ENCODE measurements at regions not wholly inside any gene's neighbourhood (a gene's known extent, or its start where the extent isn't known, plus 50 kb on each side); places are given as distances from the start of the nearest gene placed in this dataset.
"Not testable (repeated sequence)": the region's sequence is repeated elsewhere in the genome, so short reads cannot be mapped to it uniquely, and the experiment has no call there.

DNA sequence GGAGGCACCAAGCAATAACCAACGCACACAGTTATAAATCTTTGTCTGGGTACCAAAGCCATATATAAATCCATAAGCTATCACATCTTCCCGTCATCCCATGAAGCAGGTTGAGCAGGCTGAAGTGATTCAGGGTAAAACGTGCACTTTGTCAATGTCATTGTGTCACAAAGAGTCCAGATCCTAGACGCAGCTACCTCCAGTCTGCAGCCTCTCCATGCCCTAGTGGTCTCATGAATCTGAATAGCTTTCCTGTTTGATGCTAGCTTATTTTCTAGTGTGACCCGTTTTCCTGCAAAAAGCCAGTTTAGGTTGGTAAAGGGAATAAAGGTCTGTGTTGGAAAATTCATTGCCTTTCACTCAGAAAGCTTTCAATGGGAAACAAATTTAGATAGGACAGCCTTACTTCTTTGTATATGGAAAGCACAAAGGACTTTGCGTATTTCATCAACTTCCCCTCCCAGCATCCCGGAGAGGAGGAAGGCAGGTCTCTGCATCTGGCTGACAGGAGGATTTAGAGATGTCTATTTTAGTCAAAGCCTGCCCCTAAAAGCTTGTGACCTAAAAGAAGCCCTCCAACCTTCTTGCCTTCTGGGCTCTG lies 222.3 kb upstream of the ARL4C start:
- no peak for DNase-seq

DNA sequence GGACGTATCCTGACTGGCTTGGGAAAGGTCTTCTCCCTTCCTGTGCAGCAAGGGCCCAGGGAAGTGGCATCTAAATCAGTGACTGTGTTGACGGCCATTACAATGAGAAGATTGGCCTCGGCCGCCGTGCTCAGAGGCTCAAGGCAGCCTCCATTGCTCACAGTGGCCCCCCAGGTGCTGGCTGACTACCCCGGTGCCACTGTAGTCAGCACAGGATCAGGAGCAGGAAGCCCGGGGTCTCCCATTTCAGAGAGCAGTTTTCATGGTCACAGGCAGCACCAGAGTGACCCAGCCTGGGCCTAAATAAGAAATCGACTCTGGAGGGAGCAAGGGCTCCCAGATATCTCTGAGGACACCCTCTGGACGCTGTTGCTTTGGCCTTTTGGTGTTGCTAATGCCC lies 219.4 kb upstream of the ARL4C start:
- no peak for DNase-seq

DNA sequence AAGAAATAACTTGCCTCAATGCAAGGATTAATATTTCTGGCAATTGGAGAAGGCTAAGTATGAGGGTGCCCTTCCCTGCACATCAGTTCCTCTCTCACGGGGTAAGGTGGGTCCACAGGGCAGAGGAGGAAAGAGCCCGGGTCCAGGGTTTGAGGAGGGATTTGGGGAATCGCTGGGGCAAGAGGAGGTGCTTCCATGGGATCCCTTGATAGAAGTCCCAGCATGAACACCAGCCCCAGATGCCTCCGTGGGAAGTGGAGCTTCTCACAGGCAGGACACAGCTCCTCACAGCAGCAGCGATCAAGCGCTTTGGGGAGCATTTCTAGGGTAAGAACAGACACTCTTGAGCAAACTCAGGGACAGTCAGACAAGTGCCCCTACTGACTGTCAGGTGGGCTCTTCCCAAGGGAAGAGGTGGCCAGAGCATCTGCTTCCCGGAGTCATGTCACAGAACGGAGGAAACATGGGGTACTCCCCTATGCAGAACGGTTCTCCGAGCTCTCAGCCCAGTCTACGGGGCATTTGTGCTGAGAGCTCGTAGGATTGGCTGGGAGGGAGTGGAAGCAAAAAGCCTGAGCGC lies 218.9 kb upstream of the ARL4C start:
- no peak for DNase-seq

DNA sequence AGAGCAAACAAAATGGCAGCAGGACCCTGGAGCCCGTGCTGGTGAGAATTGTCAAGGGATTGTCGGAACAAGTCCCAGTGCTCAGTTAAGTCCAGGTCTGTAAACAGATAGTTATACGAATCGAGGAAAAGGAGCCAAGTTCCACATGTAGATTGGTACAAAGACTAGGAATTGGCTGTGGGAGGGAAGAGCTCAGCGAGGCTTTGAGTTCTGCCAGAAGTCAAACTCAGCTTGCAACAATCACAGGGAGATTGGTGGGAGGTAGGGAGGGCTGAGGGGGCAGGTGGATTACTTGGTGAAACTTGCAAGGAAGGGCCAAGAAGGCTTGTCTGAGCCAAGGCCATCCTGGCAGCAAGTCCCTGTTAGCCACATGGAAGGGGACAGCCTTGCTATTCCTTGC lies 217.8 kb upstream of the ARL4C start:
- DNase-seq, result no peak

DNA sequence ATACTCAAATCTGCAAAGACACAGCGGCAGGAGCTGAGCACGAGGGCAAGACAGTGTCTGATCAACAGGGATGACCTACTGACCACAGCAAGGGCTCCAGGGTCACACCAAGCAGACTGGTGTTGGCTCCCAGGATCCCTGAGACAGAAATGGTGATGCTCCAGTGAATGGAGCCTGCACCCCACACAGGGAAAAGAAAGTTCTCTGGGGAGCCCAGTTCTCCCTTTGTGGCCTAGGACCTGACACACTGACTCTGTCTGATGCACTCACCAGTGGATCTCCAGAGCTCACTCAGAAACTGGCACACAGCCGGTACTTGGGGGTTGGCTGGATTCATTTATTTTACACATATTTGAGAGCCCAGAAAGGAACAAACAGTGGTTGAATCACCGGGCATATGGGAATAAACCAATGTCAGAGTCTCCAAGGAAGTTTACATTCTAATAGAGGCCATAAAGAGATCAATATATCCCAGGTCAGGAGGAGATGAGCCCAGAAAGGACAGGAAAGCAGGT lies 215.6 kb upstream of the ARL4C start:
- no peak for DNase-seq

DNA sequence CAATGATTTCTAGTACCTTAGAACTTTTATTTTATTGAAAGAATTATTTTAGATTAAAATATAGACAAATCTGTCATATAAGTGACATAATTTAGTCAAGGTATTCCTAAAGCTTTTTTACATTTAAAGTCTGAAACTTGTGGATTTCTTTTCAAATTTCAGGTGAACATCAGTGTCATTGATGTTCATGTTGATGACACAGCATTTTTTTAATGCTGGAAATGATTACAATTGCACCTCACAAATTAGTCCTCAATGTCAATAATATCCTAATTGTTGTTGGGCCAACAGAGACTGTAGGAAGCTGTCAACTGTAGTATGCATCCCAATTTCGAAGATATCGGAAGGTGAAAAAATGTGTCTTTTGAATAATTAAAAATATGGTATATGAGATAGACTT lies 214.4 kb upstream of the ARL4C start:
- DNase-seq, result no peak

DNA sequence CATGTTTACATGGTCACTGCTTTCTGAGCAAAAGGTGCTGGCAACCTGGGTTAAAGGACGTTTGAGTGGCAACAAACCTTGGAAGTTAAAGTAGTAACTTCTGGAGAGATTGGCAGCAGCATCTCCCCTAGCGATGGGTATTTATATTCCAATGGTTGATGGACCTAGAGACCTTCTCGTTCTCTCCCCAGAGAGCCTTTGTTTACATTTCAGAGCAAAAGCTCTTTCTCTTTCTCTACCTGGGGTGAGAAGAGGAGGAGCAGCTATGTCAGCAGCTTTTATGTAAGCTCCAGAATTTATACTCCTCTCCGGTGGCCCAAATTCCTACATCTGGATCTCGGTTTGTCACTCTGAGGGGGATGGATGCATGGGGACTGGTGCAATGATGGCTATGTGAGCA lies 213.7 kb upstream of the ARL4C start:
- no peak for DNase-seq

DNA sequence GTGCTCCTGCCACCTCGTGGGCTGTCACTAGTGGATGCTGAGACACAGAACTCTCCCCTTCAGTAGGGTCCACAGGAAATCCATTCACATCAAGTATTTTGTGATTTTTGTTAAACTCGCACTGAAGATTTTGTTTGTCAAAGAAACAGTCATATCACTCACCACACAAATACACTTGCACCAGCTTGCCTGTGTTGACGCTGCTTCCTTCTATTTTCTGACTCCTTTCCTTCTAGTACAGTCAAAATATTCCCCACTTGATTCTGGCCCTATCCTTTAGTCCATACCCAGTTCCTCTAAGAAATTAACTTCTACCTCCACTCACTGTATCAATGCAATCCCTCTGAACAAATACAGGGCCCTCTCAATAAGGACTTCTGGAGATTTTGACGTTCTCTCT lies 213.2 kb upstream of the ARL4C start:
- DNase-seq, result no peak

DNA sequence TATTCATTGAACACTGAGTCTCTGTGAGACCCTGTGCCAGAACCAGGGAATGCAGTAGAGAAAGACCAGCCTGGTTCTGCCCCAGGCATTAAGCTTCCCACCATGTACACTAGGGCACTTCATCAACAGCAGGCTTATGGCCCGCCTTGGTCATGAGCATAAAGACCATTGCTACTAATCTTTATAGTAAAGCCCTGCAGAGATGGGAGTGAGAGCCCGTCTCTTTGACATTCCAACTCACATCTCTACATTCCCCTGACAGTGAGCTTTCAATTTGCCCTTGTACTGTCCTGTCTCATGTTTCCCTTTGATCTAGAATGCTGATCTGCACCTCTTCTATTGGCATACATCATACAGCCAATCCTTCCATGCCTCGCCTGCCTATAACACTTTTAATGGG lies 211.8 kb upstream of the ARL4C start:
- DNase-seq, result no peak

DNA sequence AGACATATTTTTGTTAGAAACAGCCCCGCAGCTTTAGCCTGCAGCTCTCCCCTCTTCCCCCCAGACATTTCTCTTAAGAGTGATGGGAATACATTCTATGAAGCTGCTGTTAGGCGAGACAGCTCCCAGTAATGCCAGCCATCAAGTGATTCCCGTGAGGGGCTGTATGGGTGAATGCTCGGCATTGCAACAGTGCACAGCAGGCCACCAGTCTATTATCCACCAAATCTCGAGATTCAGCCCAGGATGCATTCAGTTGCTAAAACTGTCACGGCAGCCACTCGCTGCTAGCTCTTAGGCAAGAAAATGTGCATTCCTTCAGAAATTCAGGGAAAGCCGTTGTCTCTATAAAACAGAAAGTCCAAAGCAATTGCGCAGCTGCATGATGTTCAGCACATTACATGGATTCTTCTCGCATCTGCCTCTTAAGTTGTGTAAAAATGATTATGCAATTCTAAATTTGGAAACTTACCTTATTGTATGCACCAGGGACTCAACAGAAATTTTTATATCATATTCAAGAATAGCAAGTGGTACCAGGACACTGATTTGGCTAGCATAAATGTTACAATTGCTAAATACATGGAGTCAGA lies 211.3 kb upstream of the ARL4C start:
- DNase-seq, result no peak

DNA sequence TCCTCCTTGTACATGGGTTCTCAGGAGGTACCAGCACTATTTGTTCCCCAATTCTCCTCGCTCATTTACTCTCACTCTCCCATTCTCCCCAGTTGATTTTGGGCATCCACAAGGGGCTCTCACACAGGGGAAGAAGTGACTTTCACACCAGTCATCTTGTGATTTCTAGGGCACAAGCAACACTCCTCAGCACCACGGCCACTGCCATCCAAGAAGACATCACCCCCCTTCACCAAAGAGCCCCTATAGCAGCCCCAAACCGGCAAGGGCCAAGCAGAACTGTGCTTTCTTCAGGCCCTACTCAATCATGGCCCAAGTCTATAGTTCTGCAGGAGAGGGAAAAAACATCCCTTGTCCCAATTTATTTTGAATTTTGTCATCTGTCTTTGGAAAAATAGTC lies 209.2 kb upstream of the ARL4C start:
- no peak for DNase-seq

DNA sequence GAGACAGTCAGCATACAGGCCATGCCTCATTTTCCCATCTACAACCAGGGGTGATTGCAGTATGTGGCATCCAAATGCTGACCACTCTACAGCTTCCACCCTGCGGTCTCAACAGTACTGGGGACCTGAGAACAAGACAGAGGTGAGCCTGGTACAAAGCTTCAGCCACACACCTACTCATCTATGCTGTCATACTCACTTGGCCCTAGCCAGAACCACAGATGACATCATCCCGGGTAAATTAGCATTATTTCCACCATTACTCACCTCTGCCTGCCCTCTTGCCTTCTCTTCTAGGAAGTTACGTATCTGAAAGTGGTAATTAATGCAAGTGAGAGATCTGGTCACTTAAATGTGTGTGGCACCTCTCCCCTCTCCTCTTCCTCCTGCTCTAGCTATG lies 208.2 kb upstream of the ARL4C start:
- DNase-seq, result peak in 2 of 3 donors; percentile 3 to 14

DNA sequence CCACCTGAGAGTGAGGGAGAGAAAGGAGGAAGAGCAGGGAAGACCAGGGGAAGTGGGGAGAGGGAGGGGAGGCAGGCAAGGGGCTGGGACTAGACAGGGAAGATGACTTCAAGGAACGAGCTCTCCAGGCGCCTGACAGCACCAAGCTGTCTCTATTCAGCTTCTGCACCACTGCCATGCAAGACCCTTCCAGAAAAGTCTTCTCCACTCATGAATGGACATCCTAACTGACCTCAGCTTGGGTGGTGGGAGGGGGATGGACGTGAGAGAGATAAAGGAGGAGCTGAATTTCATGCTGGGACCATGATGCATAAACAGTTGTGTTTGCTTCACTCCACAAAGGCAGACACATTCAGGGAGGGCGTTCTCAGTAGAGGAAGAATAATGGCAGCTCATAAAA lies 206.4 kb upstream of the ARL4C start:
- DNase-seq, result no peak

DNA sequence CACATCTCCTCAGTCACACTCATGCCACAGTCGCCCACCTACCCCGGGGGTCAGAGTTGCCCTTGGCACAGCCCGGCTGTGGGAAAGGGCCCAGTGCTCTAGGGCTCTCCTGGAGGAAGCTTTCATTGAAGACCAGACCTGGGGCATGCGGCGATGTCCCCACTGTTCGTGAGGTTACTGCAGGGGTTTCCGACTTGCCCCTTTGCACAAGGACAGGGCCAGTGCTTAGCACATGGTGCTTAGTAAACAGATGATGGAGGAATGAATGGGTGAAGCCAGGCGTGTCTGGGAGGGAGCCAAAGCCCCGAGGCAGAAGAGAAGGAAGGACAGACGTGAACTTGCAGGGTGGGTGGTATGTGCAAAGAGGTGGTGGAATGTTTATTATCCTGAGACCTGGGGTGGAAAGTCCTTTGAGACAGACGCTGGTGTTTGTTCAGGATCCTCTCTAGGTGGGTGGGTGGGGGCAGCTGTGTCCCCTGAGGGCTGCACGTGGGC lies 205.9 kb upstream of the ARL4C start:
- no peak for DNase-seq

DNA sequence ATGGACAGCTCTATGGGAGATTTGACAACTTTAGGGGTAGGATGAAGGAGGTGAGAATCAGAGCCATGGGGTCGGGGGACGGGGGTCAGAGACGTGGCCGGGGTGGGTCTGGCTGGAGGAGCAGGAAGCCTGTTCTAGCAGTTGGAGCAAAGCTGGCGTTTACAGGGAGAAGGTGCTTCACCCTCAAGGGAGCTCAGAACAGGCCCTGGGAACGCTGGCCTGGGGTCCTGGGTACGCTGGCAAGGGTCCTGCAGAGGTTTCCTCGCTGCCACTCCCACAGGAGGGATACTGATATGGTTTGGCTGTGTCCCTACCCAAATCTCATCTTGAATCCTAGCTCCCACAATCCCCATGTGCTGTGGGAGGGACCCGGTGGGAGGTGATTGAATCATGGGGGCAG lies 205.0 kb upstream of the ARL4C start:
- DNase-seq, result no peak

DNA sequence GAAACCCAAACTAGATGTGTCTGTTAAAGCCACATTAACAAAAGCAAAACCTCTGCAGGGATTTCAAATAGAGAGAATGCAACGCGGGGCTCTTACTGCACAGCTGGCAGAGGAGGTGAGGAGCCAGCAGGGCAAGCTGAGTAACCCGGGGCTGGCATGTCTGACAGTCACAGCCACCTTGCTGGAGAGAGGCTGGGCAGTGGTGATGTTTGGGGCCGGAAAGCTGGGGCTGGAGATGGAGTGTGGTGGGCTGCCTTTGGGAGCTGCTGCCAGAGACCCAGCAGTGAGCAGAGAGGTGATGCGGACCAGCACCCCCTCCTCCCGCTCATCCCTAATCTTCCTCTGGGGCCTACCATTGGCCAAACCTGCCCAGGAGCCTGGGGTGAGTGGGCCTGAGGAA lies 204.5 kb upstream of the ARL4C start:
- no peak for DNase-seq

DNA sequence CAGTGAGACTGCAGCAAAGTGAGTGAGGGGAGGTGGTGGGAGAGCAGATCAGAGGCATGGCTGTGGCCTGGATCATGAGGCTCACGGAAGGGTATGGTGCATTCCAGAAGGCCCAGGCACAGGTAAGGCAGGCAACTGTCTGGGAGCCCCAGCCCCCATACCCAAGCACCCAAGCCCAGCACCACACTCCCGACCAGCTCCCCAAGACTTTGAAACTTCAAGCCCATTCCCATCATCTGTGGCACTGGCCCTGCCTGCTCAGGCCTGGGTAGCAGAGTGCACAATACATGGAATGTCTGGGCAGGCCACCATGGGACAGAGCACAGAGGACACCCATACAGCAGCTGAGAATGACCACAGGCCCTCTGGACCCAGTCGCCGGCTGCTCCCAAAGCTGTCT lies 202.6 kb upstream of the ARL4C start:
- no peak for DNase-seq

DNA sequence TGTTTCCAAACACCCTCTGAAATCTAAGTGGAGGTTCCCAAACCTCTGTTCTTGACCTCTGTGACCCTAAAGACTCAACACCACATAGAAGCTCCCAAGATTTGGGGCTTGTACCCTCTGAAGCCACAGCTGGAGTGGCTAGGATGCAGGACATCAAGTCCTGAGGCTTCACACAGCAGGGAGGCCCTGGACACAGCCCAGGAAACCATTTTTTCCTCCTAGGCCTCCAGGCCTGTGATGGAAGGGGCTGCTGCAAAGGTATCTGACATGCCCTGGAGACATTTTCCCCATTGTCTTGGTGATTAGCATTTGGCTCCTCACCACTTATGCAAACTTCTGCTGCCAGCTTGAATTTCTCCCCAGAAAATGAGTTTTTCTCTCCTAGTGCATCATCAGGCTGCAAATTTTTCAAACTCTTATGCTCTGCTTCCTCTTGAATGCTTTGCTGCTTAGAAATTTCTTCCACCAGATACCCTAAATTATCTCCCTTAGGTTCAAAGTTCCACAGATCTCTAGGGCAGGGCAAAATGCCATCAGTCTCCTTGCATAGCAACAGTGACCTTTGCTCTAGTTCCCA lies 200.5 kb upstream of the ARL4C start:
- not testable (repeated sequence) for DNase-seq

DNA sequence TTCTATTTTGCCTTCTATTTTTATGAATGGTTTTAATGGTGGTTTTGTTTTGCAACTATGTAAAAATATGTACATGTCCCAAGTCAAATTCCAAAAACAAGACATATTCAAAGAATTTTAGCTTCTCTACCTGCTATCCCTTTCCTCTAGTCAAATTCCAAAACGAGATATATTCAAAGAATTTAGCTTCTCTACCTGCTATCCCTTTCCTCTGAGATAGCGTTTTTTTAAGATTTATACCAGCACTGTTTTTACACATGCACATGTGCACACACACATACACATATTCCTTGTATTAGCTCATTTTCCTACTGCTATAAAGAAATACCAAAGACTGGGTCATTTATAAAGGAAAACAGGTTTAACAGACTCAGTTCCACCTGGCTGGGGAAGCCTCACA lies 199.1 kb upstream of the ARL4C start:
- DNase-seq, result no peak

DNA sequence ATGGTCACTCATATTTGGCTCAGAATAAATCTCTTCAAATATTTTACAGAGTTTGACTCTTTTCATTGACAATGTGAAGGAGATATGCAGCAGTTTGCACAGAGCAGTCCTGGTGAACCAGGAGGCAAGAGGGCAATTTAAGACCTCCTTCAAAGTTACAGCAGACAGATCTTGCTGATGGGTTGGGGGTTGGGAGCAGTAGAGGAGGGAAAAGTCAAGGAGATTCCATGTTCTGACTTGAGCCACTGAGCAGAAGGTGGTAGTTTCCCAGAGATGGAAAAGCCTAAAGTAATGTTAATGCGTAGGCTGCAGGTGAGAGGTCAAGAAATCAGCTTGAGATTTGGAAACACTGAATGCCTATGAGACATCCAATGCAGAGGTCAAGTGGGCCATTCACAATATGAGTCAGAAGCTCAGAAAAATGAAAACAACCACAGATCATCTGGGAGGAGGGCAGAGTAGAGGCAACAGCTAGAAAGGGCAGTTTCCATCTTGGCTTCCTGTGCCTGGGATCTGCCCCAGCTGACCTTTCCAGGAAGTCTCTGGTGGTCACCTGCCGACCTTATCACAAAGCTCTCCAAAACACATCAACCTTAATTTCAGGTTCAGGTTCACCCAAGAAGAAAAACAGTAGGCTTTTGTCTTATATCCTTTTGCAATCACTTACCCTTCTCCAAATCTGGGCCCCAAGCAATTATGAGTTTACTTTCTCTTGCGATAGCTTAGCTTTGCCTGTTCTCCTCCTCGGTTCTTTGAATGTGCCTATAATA lies 197.5 kb upstream of the ARL4C start:
- DNase-seq, result no peak

DNA sequence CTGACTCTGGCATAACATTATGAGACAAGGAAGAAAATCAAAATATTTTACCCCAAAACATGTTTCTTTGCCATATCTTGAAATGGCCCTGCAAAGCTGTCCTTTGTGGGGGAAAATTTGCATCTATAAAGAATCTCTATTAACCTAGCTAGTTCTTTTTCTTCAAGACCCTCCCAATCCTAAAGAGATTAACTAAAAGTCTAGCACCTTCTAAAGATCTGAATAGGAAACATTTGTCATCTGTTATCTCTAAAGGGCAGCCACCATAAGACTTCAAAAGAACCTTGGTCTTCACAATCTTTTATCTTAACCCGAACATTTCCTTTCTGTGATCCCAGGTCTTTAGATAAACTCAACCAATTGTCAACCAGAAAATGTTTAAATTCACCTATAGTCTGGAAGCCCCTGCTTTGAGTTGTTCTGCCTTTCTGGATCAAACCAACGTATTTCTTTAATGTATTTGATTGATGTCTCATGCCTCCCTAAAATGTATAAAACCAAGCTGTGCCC lies 196.9 kb upstream of the ARL4C start:
- DNase-seq, result not testable (repeated sequence)

DNA sequence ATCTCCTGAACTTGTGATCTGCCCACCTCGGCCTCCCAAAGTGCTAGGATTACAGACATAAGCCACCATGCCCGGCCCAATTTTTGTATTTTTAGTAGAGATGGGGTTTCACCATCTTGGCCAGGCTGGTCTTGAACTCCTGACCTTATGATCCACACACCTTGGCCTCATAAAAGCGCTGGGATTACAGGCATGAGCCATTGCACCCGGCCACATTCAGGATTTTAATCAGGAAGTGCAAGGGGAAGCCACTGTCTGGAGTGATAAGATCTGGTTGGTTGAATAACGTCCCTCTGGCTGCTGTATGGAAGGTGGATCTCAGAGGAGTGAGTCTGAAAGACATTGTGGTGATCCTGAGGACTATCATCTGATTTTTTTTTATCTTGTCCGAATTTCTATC lies 196.3 kb upstream of the ARL4C start:
- DNase-seq, result not testable (repeated sequence)

All from suppressor macrophage treated with lipopolysaccharide for 1 hour (primary cell).